DMS153 treated with DMSO at 0.1 percent for 48 hours (cell line): ENCODE measurements at regions not wholly inside any gene's neighbourhood (a gene's known extent, or its start where the extent isn't known, plus 50 kb on each side); places are given as distances from the start of the nearest gene placed in this dataset.
"Not testable (repeated sequence)": the region's sequence is repeated elsewhere in the genome, so short reads cannot be mapped to it uniquely, and the experiment has no call there.

Source experiments
- DNase-seq: peaks from one replicate; lab custom pipeline; 2025; ENCODE audit not compliant: unreplicated experiment; lab: John Stamatoyannopoulos, UW

GRCh38 chr2:126041391-126042047 is 614.4 kb upstream of the GYPC start:
- DNase-seq, result no peak

- DNase-seq, result no peak
Measured at GRCh38 chr2:126042089-126042488, 613.9 kb upstream of the GYPC start.

GRCh38 chr2:126048719-126049118 is 607.2 kb upstream of the GYPC start:
- DNase-seq, result no peak

GRCh38 chr2:126049461-126049860 is 606.5 kb upstream of the GYPC start:
- DNase-seq, result no peak

- DNase-seq, result no peak
Measured at GRCh38 chr2:126050991-126051736, 604.8 kb upstream of the GYPC start.

GRCh38 chr2:126051737-126052240 is 604.2 kb upstream of the GYPC start:
- not testable (repeated sequence) for DNase-seq

GRCh38 chr2:126059379-126059778 is 596.6 kb upstream of the GYPC start:
- no peak for DNase-seq

- DNase-seq, result no peak
Measured at GRCh38 chr2:126085011-126085795, 570.8 kb upstream of the GYPC start.

- no peak for DNase-seq
Measured at GRCh38 chr2:126100962-126101361, 555.0 kb upstream of the GYPC start.

- no peak for DNase-seq
Measured at GRCh38 chr2:126106006-126106405, 550.0 kb upstream of the GYPC start.

GRCh38 chr2:126107883-126108282 is 548.1 kb upstream of the GYPC start:
- no peak for DNase-seq

- DNase-seq, result no peak
Measured at GRCh38 chr2:126115975-126116374, 540.0 kb upstream of the GYPC start.

- no peak for DNase-seq
Measured at GRCh38 chr2:126117886-126118285, 538.1 kb upstream of the GYPC start.

- no peak for DNase-seq
Measured at GRCh38 chr2:126145752-126146151, 510.2 kb upstream of the GYPC start.

- no peak for DNase-seq
Measured at GRCh38 chr2:126154256-126154785, 501.6 kb upstream of the GYPC start.

- not testable (repeated sequence) for DNase-seq
Measured at GRCh38 chr2:126160950-126161349, 495.0 kb upstream of the GYPC start.

- no peak for DNase-seq
Measured at GRCh38 chr2:126172631-126173184, 483.2 kb upstream of the GYPC start.

- DNase-seq, result no peak
Measured at GRCh38 chr2:126175222-126175621, 480.7 kb upstream of the GYPC start.

GRCh38 chr2:126177479-126177878 is 478.5 kb upstream of the GYPC start:
- no peak for DNase-seq

- DNase-seq, result no peak
Measured at GRCh38 chr2:126187668-126188067, 468.3 kb upstream of the GYPC start.

GRCh38 chr2:126189527-126189926 is 466.4 kb upstream of the GYPC start:
- no peak for DNase-seq
